Nephron (organoid): ENCODE measurements at regions not wholly inside any gene's neighbourhood (a gene's known extent, or its start where the extent isn't known, plus 50 kb on each side); places are given as distances from the start of the nearest gene placed in this dataset.

Experiments used
- H3K27ac Mint-ChIP-seq, 3 experiments: 2 replicates each; pipeline ENCODE4 v1.8.0; 2020; ENCODE audit warnings: mixed read lengths in 3 of 3, mild to moderate bottlenecking in 2 of 3, moderate library complexity in 1 of 3
- H3K27me3 Mint-ChIP-seq: 2 replicates; pipeline ENCODE4 v1.8.0; 2021; ENCODE audit warnings: low read depth, mild to moderate bottlenecking, moderate library complexity, mixed read lengths
- H3K36me3 Mint-ChIP-seq: 2 replicates; pipeline ENCODE4 v1.8.0; 2020; ENCODE audit warnings: low read depth, mixed read lengths
- H3K4me1 Mint-ChIP-seq: 2 replicates; pipeline ENCODE4 v1.8.0; 2020; ENCODE audit warnings: mixed read lengths
- H3K4me3 Mint-ChIP-seq, 3 experiments: 2 replicates each; pipeline ENCODE4 v1.8.0; 2020; ENCODE audit warnings: mild to moderate bottlenecking in 3 of 3, mixed read lengths in 3 of 3, moderate library complexity in 2 of 3
- H3K9me3 Mint-ChIP-seq: 2 replicates; pipeline ENCODE4 v1.8.0; 2020; ENCODE audit warnings: mixed read lengths
- TF ChIP-seq, protein P1 (sequence below), 3 experiments: fragments of 200-600 bp; sonication (generic); IDR thresholded peaks; one replicate each; pipeline ENCODE4 v1.5.0; 2021; ENCODE audit warnings: antibody characterized with exemption in 3 of 3; ENCODE audit not compliant: unreplicated experiment in 3 of 3

DNA sequence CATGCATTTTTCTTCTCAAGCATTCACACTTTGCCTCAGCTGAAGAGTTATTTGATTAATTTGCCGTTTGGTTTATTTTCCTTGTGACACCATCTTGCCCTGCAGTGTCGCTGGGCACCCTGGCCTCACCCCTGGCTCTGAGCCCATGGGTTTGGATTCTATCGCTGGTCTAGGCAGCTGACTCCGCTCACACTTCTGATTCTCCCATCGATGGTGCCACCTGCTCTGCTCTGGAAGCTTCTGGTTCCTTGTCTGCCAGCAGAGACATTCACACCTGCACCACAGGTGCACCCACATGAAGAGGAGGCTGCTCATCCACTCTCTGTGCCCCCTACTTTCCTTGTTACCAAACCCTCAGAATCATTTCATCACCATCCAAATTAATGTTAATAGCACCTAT is 291.6 kb upstream of the CDH4 start:
- Mint-ChIP-seq H3K27me3 (peaks cover 43% of the 10 kb centered on the region), H3K36me3 (no peaks in the 10 kb centered on the region), H3K4me3 (no peak overlapping the region), H3K4me1 (no peaks in the 10 kb centered on the region), H3K27ac (no peak overlapping the region), H3K9me3 (peaks cover 2% of the 10 kb centered on the region)
- TF ChIP-seq, protein P1, sequence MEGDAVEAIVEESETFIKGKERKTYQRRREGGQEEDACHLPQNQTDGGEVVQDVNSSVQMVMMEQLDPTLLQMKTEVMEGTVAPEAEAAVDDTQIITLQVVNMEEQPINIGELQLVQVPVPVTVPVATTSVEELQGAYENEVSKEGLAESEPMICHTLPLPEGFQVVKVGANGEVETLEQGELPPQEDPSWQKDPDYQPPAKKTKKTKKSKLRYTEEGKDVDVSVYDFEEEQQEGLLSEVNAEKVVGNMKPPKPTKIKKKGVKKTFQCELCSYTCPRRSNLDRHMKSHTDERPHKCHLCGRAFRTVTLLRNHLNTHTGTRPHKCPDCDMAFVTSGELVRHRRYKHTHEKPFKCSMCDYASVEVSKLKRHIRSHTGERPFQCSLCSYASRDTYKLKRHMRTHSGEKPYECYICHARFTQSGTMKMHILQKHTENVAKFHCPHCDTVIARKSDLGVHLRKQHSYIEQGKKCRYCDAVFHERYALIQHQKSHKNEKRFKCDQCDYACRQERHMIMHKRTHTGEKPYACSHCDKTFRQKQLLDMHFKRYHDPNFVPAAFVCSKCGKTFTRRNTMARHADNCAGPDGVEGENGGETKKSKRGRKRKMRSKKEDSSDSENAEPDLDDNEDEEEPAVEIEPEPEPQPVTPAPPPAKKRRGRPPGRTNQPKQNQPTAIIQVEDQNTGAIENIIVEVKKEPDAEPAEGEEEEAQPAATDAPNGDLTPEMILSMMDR (IDR thresholded peaks at IDR 0.05; ENCODE audit: unreplicated experiment in 3 of 3) = no peak

DNA sequence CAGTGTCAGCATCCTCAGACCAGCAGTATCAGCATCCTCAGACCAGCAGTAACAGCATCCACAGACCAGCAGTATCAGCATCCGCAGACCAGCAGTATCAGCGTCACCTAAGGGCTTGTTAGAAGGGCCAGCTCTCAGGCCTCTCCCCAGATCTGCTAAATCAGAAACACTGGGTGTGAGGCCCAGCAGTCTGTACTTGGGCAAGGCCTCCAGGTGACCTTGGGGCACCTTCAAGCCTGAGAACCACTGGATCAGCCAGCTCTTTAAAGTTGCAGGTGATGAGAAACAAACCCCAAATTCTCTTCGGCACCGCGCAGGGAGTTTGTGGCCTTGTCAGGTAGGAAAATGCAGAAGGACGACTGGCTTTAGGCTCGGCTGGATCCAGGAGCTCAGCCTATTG is 290.5 kb upstream of the CDH4 start:
- peaks cover 2% of the 10 kb centered on the region for H3K9me3 Mint-ChIP-seq
- no peaks in the 10 kb centered on the region for H3K36me3 Mint-ChIP-seq
- H3K27ac Mint-ChIP-seq = no peak overlapping the region
- no peaks in the 10 kb centered on the region for H3K4me1 Mint-ChIP-seq
- H3K27me3 Mint-ChIP-seq = peaks cover 43% of the 10 kb centered on the region
- TF ChIP-seq, protein P1 (IDR thresholded peaks at IDR 0.05; ENCODE audit: unreplicated experiment in 3 of 3) = no peak
- H3K4me3 Mint-ChIP-seq = no peak overlapping the region

DNA sequence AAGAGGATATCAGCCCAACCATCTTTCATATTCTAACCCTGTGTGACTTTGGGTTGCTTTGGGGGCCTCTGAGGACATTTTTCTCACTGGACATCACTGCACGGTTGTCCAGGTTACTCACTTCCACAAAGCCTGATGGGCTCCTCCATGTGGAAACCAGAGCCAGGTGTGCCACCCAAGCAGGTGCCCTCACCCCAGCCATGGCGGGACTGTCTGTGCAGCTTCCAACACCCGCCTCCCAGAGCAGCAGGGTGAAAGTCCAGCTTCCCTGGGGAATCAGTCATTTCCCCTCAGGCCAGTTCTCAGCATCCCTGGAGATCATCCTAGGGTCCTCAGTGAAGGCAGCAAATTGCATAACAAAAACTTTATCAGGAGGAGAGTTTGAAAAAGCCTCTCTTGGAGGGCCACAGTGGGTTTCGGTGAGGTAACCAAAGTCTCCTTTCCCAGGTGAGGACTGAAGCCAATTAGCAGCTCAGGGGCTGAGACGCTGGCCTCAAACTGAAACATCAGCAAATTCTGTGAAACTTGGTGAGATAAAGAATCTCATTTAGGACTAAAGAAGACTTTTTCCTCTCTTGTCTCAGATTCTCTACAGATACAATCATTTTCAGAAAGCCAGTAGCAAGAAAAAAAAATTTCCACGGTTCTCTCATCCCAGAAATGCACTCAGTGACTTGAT is 289.6 kb upstream of the CDH4 start:
- TF ChIP-seq, protein P1 (IDR thresholded peaks at IDR 0.05; ENCODE audit: unreplicated experiment in 3 of 3) = no peak
- no peaks in the 10 kb centered on the region for H3K36me3 Mint-ChIP-seq

DNA sequence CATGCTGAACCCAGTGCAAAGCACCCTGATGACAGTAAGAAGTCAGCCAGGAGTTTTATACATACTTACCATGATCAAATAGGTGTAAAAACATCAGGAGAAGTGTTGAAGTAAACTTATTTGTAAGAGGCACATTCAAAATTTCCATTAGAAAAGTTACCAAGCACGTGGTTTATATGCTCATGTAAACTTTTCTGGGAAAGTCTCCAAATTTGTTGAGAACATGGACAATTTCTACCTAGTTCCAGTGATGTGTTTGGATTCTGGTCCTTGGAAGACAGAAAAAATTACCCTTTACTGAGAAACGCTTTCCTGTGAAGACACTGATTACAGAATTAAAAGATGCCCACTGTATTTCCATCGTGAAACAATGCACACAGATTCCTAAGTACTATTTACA is 288.9 kb upstream of the CDH4 start:
- no peak overlapping the region for H3K4me3 Mint-ChIP-seq
- peaks cover 37% of the 10 kb centered on the region for H3K27me3 Mint-ChIP-seq
- H3K27ac Mint-ChIP-seq = no peak overlapping the region
- no peaks in the 10 kb centered on the region for H3K36me3 Mint-ChIP-seq
- TF ChIP-seq, protein P1 (IDR thresholded peaks at IDR 0.05; ENCODE audit: unreplicated experiment in 3 of 3) = no peak
- no peaks in the 10 kb centered on the region for H3K4me1 Mint-ChIP-seq
- peaks cover 2% of the 10 kb centered on the region for H3K9me3 Mint-ChIP-seq

More for the DNA sequence above, 289.6 kb upstream of the CDH4 start:
- H3K4me1 Mint-ChIP-seq = no peaks in the 10 kb centered on the region
- no peak overlapping the region for H3K27ac Mint-ChIP-seq
- H3K27me3 Mint-ChIP-seq = peaks cover 42% of the 10 kb centered on the region
- H3K9me3 Mint-ChIP-seq = peaks cover 2% of the 10 kb centered on the region
- H3K4me3 Mint-ChIP-seq = no peak overlapping the region

DNA sequence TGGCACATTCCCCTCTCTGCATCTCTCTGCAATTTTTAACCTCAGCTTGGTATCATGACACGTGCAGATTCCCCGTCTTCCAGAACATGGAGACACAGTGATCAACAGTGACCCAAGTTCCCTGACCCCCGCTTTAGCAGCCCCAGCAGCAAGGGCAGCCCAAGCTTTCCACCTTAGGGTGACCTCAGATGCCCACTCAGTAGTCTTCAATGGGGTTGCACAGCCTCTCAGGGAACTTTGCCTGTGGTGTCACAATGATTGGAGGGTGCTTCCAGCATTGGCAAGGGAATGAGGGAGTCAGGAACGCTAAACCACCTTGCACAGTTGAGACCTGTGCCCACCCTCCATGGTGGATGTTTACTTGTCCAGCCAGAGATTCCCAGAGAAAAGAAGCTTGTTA is 287.1 kb upstream of the CDH4 start:
- Mint-ChIP-seq H3K36me3 (no peaks in the 10 kb centered on the region), H3K4me3 (no peak overlapping the region)

More for the DNA sequence above, 287.1 kb upstream of the CDH4 start:
- TF ChIP-seq, protein P1 (IDR thresholded peaks at IDR 0.05; ENCODE audit: unreplicated experiment in 3 of 3) = no peak
- Mint-ChIP-seq H3K27me3 (peaks cover 26% of the 10 kb centered on the region), H3K9me3 (no peaks in the 10 kb centered on the region), H3K27ac (no peak overlapping the region), H3K4me1 (no peaks in the 10 kb centered on the region)
